IMR-90 (cell line): ENCODE measurements at regions not wholly inside any gene's neighbourhood (a gene's known extent, or its start where the extent isn't known, plus 50 kb on each side); places are given as distances from the start of the nearest gene placed in this dataset.

ENCODE experiments used
- CEBPB ChIP-seq: IDR thresholded peaks from 2 replicates; pipeline ENCODE4 v1.6.1; 2012; ENCODE audit warnings: low read depth, low read length, improper control_type of control experiment
- FOS ChIP-seq: fragments of 150-350 bp; IDR thresholded peaks from 2 replicates; pipeline ENCODE4 v1.6.1; 2016; ENCODE audit warnings: low read depth, low read length
- MAFK ChIP-seq: IDR thresholded peaks from 2 replicates; pipeline ENCODE4 v1.6.1; 2012; ENCODE audit warnings: low read depth, low read length, improper control_type of control experiment
- MXI1 ChIP-seq: IDR thresholded peaks from 2 replicates; pipeline ENCODE4 v1.6.1; 2012; ENCODE audit warnings: low read depth, mild to moderate bottlenecking, low read length, moderate library complexity, borderline replicate concordance
- NFE2L2 ChIP-seq: fragments of 150-350 bp; IDR thresholded peaks from 2 replicates; pipeline ENCODE4 v1.6.1; 2016; ENCODE audit warnings: low read depth, mild to moderate bottlenecking, low read length
- POLR2A ChIP-seq: IDR thresholded peaks from 2 replicates; pipeline ENCODE4 v1.6.1; 2012; ENCODE audit warnings: mild to moderate bottlenecking, low read depth, low read length
- RAD21 ChIP-seq: IDR thresholded peaks from 2 replicates; pipeline ENCODE4 v1.6.1; 2012; ENCODE audit warnings: low read length, improper control_type of control experiment
- RCOR1 ChIP-seq: IDR thresholded peaks from 2 replicates; pipeline ENCODE4 v1.6.1; 2012; ENCODE audit warnings: mild to moderate bottlenecking, low read length, improper control_type of control experiment; ENCODE audit not compliant: insufficient replicate concordance
- RFX5 ChIP-seq: IDR thresholded peaks from 2 replicates; pipeline ENCODE4 v1.8.0; 2012; ENCODE audit warnings: low read depth, mild to moderate bottlenecking, low read length, moderate library complexity
- SMC3 ChIP-seq: fragments of 150-350 bp; IDR thresholded peaks from 2 replicates; pipeline ENCODE4 v1.6.1; 2016; ENCODE audit warnings: low read depth, mild to moderate bottlenecking, antibody characterized with exemption, low read length, moderate library complexity
- TF ChIP-seq, protein P1 (sequence below): conservative IDR thresholded peaks from 2 replicates; pipeline ENCODE4 v1.5.1; 2012; ENCODE audit warnings: mild to moderate bottlenecking, low read depth, low read length, improper control_type of control experiment
- TF ChIP-seq, protein P2 (sequence below): fragments of 150-350 bp; IDR thresholded peaks from 2 replicates; pipeline ENCODE4 v1.6.1; 2016; ENCODE audit warnings: low read depth, mild to moderate bottlenecking, low read length, moderate library complexity, borderline replicate concordance

DNA sequence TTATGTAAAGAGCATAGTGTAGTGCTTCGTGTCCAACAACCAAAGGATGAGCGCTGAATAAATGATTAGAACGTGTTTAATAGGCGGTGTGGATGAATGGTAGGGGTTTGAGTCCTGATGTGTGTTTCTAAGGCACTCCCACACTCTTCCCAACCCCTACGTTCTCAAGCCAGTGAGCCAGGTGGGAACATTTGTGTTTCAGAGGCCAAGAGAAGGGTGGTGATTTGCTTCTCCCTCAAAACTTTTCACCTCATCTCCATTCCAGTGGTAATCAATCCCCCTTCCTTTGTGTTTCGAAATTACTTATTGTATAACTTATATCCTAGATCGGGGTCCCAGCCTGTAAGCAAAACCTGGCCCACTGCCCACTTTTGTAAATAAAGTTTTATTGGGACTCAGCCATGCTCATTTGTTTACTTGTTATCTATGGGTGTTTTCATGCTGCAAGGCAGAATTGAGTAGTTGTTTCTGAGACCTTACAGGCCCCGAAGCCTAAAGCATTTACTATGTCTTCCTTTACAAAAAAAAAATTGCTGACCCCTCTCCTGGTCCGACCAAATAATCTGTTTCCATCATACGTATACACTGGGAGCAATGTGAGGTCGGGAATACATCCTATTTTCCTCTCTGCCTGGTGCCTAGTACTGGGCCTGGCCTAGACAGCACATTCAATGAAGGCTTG lies 150.8 kb upstream of the MYCN start:
- TF ChIP-seq, protein P1, sequence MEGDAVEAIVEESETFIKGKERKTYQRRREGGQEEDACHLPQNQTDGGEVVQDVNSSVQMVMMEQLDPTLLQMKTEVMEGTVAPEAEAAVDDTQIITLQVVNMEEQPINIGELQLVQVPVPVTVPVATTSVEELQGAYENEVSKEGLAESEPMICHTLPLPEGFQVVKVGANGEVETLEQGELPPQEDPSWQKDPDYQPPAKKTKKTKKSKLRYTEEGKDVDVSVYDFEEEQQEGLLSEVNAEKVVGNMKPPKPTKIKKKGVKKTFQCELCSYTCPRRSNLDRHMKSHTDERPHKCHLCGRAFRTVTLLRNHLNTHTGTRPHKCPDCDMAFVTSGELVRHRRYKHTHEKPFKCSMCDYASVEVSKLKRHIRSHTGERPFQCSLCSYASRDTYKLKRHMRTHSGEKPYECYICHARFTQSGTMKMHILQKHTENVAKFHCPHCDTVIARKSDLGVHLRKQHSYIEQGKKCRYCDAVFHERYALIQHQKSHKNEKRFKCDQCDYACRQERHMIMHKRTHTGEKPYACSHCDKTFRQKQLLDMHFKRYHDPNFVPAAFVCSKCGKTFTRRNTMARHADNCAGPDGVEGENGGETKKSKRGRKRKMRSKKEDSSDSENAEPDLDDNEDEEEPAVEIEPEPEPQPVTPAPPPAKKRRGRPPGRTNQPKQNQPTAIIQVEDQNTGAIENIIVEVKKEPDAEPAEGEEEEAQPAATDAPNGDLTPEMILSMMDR: no peak
- TF ChIP-seq RAD21: no peak
- no peak for TF ChIP-seq POLR2A
- no peak for TF ChIP-seq CEBPB
- no peak for TF ChIP-seq RFX5
- TF ChIP-seq MAFK: no peak
- TF ChIP-seq FOS: no peak
- TF ChIP-seq, protein P2, sequence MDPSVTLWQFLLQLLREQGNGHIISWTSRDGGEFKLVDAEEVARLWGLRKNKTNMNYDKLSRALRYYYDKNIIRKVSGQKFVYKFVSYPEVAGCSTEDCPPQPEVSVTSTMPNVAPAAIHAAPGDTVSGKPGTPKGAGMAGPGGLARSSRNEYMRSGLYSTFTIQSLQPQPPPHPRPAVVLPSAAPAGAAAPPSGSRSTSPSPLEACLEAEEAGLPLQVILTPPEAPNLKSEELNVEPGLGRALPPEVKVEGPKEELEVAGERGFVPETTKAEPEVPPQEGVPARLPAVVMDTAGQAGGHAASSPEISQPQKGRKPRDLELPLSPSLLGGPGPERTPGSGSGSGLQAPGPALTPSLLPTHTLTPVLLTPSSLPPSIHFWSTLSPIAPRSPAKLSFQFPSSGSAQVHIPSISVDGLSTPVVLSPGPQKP: no peak
- no peak for TF ChIP-seq NFE2L2
- TF ChIP-seq MXI1: no peak
- TF ChIP-seq RCOR1: no peak
- TF ChIP-seq SMC3: no peak
